Right renal pelvis (tissue), 4 donors: ENCODE measurements at regions not wholly inside any gene's neighbourhood (a gene's known extent, or its start where the extent isn't known, plus 50 kb on each side); places are given as distances from the start of the nearest gene placed in this dataset.
A peak's percentile ranks its signal among the peaks of the same experiment; 100 is the strongest.
"Not testable (repeated sequence)": the region's sequence is repeated elsewhere in the genome, so short reads cannot be mapped to it uniquely, and the experiment has no call there.

ENCODE experiments used
- DNase-seq, 4 donors: peaks; one replicate each; pipeline ENCODE4 v3.0.0-alpha.2; 2013; ENCODE audit warnings: low read depth in 4 of 4, low spot score in 3 of 4, missing footprints in 1 of 4

DNA sequence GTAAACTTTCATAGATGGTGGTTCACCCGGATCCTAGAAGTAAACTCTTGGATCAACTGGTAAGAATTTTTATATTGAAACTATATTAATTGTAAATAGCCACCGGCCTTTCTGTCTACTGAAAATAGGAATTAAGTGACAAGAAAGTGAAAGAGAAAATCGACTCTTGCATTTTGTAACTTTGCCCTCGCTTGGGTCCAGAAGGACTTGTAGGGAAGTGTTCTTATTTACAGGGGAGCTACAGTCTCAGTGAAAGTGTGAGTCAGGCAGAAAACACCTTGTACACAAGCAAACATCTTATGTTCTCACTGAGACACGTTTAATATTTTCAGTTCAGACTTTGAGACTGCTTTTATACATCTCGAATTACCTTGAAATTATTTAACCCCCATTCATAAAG is 238.9 kb downstream of the BLID start:
- no peak for DNase-seq

- no peak for DNase-seq
These were observed 242.2 kb downstream of the BLID start for GRCh38 chr11:121873766-121874165.

DNA sequence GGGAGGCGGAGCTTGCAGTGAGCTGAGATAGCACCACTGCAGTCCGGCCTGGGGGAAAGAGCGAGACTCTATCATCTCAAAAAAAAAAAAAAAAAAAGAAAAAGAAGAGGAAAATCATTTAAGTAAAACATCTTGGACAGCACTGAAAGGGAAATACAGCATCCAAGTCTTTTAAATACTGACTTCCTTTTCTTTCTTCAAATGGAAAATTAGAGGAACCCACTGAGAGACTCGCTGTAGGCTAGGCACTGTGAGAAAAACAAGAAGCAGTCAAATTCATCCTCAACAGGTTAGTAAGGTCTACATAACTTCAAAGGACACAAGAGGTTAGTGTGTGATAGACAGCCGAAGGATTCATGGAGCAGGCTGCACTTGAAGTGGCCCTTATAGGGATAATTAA is 243.7 kb downstream of the BLID start:
- no peak for DNase-seq

DNA sequence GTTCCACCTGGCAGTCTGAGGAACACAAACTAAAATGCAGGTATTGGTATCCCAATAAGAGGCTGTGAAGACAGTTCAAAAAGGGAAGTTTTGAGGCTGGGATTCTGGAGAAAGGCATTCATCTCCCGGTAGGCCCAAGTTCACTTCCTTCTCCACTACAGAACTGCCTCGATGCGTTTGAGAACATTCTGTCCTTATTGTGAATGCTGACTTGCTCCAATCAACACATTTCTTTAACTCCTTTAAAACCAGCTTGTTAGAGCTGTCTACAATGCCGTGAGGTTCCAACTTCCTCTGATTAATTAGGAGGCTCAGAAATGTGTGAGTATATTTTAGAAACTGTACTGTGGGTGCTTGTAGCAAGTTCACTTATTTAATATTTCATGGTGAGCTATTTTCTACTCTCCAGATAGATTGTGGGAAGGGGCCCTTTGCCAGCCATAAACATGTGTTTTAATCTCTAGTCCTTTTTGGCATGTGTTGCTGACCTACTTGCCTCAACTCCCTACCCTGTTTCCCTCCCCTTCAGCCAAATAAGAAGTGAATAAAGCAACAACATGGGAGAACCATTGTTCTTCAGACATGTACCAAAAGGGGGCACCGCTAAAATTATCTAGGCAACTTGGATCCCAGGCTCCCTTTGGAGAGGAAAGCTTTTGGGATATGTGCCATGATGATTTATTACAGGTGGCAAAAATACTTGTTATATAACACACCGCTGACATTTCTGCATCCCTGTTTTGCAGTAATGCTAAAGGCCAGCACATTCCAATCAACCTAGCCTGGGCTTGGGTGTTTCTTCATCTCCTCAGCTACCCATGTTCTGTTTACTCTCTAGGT is 245.6 kb downstream of the BLID start:
- no peak for DNase-seq

GRCh38 chr11:121869478-121869877 is 246.5 kb downstream of the BLID start:
- DNase-seq, result no peak

DNA sequence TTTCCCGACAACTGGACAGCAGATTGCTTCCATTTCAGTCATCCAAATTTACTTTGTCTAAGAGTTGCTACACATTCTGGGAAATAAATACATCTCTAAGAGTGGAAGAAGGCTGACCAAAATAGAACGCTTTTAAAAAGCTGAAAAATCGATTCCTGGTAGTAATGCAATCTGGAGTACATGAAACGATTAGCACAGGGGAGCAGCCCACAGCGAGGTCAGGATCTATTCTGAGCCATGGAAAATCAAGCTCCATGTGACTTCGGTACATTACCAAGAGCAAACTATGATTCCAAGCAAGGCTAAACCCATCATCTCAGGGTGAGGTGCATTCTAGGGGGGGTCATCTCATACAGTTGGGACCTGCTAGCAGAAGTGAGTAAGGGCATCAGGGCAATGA is 249.3 kb downstream of the BLID start:
- no peak for DNase-seq

- DNase-seq, result no peak
These were observed 251.4 kb downstream of the BLID start for GRCh38 chr11:121864660-121865059.

DNA sequence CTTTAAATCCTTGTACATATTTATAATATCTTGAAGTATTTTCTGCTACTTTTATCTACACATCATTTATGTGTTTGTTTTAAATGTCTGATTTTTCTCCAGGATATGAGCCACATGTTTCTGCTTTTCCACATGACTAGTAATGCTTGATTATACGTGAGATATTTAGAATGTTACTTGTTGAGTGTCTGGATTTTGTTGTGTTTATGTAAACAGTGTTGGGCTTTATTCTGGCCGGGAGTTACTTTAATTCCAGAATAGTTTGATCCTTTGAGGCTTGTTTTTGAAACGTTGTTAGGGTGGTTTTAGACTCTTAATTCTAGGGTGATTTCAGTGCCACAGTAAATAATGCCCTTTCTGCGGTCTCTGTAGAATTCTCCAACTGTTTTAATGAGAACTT is 252.9 kb downstream of the BLID start:
- DNase-seq, result no peak

GRCh38 chr11:121855138-121855537 is 260.9 kb downstream of the BLID start:
- DNase-seq, result not testable (repeated sequence)

GRCh38 chr11:121844016-121844415 is 272.0 kb downstream of the BLID start:
- DNase-seq, result no peak

- DNase-seq, result no peak
These were observed 273.8 kb downstream of the BLID start for GRCh38 chr11:121842192-121842585.

DNA sequence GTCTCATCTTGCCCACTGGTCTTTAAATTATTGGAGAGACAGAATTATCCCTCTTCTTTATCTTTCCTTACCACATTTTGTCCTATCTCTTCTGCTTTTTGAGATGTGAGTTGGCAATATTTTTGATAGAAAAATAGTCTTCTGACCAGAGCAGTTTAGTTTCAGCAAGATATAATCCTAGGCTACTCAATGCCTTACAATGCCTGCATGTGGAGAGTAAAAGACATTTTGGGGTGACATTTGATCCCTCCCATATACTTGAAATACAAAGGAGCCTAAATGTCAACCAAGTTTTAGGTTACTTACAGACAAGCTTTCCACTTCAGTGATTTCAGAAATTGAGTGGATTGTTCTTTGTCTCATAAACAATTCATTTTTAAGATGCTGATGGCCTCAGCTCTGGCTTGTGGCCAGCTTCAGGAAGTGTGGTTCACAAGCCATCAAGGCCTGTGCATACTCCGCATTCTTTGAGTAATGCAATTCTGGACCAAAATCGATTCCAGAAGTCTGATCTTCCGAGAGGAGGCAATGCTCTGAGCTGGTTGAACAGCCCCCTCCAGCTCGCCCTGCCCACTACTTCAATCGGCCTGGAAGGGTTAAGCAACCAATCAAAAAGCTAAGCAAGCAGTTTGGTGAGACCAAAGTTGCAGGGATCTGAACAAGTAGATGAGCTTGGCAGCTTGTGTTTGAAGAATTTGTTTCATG is 274.4 kb downstream of the BLID start:
- no peak for DNase-seq

DNA sequence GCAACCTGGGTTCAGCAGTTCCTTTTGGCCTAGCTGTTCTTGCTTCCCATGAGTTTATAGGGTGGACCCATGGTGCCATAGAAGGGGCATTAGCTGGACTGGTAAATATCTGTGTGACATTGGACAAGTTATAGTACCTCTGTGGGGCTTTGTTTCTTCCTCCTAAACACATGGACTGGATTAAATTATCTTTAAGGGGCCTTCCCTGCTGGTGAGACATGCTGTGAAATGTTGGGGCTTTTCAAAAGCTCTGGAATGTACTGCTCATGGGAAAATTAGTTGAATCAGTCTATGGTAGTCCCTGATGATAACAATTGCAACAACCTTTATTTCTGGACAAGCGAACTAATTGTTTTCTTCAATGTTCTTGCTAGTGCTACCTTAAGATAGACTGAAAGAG is 276.2 kb downstream of the BLID start:
- DNase-seq, result no peak

DNA sequence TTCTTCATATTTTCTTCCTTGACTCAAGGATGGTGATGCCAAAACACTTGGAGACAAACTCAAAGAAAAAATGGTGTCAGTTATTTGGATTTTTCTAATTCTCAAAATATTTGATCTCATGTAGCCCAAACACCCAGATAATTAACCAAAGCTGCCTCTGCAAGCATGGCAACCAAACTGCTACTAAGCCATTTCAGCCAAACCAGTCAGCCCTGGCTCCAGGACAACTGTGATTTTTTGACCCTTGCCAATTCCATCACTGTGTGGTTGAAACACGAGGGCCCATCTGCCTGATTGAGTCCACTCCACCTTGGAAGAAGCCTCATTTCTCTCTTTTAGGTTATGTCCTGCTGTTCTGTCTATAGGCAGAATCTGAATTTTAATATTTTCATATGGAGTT is 277.4 kb downstream of the BLID start:
- no peak for DNase-seq

DNA sequence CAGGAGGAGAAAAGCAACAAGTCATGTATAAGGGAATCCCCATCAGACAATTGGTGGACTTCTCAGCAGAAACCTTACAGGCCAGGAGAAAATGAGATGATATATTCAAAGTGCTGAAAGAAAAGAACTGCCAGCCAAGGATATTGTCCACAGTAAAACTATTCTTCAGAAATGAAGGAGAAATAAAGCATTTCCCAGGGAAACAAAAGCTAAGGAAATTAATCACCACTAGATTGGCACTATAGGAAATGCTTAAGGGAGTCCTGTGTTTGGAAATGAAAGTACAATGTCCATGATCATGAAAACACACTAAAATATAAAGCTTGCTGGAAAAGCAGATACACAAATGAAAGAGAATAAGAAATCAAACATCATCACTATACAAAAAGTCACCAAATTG is 282.0 kb downstream of the BLID start:
- DNase-seq, result no peak

DNA sequence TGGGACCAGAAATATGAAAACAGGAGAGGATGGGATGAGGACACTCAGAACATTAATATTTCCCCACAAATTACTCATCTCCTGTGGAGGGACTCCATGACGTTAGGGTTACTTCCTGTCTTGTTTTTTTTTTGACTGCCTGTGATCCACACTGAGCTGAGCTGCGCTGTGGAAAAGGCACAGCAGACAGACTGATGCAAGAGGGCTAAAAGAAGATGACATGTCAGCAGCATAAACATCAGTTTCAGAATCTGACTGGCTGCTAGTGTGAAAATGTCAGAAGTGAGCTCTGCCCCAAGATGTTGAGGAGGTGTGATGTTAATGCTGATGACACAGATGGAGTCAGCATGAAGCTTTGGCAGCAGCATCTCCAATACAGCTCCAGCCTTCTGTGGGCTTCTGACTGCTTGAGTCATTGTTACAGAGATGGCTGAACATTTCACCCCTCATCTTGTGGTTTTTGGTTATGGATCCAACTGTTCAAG is 286.8 kb downstream of the BLID start:
- no peak for DNase-seq

GRCh38 chr11:121814962-121815361 is 301.1 kb downstream of the BLID start:
- DNase-seq, result no peak

- no peak for DNase-seq
These were observed 301.7 kb downstream of the BLID start for GRCh38 chr11:121814296-121814695.

DNA sequence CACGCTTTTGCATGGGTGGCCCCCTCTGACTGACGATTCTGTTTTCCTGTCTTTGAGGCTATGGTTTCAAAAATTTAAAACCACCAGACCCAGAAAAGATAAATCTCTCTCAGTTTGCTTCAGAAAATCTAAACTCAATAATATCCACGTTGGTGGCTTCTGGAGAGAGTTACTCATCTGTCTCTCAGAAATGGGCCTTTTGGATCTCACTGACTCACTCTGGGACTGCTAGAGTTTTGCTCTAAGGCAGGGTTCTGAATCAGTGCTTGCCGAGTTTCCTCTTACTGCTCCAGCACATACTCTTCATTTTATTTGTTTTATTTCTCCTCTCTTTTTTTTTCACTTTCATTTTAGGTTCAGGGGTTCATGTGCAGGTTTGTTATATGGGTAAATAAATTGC is 305.7 kb downstream of the BLID start:
- DNase-seq, result no peak

- DNase-seq, result no peak
These were observed 307.9 kb downstream of the BLID start for GRCh38 chr11:121808096-121808495.

GRCh38 chr11:121807051-121807450 is 309.0 kb downstream of the BLID start:
- DNase-seq, result no peak

DNA sequence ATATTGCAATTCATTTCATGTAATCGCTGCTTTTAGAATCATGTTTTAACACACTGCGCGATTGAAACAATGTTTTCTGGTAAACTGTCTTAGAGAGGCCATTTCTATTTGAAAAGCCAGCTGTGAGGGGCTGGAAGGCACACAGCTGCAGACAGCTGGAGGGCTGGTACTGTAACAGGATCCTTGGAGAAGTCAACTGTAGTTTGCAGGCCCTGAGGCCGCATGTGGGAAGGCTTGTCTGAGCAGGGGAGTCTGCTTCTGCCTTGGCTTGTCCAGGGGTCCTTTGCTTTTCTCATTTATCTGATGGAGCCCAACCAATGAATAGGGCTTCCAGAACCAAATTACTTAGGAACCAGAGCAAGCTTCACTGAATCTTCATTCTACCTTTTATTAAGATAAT is 313.5 kb downstream of the BLID start:
- DNase-seq, result peak; percentile 68 to 82 (median 74)
